ENCODE measurements at regions not wholly inside any gene's neighbourhood (a gene's known extent, or its start where the extent isn't known, plus 50 kb on each side); places are given as distances from the start of the nearest gene placed in this dataset.
A peak's percentile ranks its signal among the peaks of the same experiment; 100 is the strongest.

GRCh38 chr5:122715095-122715494, 59.8 kb upstream of the SNX2 start:
- no peaks in the 10 kb centered on the region for H3K27me3 ChIP-seq (ENCODE audit: insufficient read depth, low read length)
- no peaks in the 10 kb centered on the region for H3K36me3 ChIP-seq (ENCODE audit: insufficient read depth, low read length)
- H3K4me1 ChIP-seq (ENCODE audit: control insufficient read depth, insufficient read depth, low read length, unreplicated experiment): peaks cover 10% of the 10 kb centered on the region
- H2AFZ ChIP-seq (ENCODE audit: low read length, unreplicated experiment): no peak overlapping the region
- no peaks in the 10 kb centered on the region for H3K79me2 ChIP-seq (ENCODE audit: control insufficient read depth, insufficient read depth, low read length, unreplicated experiment)
- no peak overlapping the region for H3K4me3 ChIP-seq (ENCODE audit: low read depth, low read length)
- H3K27ac ChIP-seq (ENCODE audit: low read depth, low read length): no peak overlapping the region

- Histone ChIP-seq H3K36me3 (ENCODE audit: insufficient read depth, low read length) (no peaks in the 10 kb centered on the region), H2AFZ (ENCODE audit: low read length, unreplicated experiment) (no peak overlapping the region), H3K4me3 (ENCODE audit: low read depth, low read length) (no peak overlapping the region), H3K27ac (ENCODE audit: low read depth, low read length) (no peak overlapping the region), H3K27me3 (ENCODE audit: insufficient read depth, low read length) (no peaks in the 10 kb centered on the region), H3K4me1 (ENCODE audit: control insufficient read depth, insufficient read depth, low read length, unreplicated experiment) (peaks cover 14% of the 10 kb centered on the region), H3K79me2 (ENCODE audit: control insufficient read depth, insufficient read depth, low read length, unreplicated experiment) (no peaks in the 10 kb centered on the region)
These were observed 56.3 kb upstream of the SNX2 start for GRCh38 chr5:122718611-122719010.

- H2AFZ ChIP-seq (ENCODE audit: low read length, unreplicated experiment): no peak overlapping the region
- H3K4me3 ChIP-seq (ENCODE audit: low read depth, low read length): no peak overlapping the region
- no peak overlapping the region for H3K27ac ChIP-seq (ENCODE audit: low read depth, low read length)
- H3K36me3 ChIP-seq (ENCODE audit: insufficient read depth, low read length): no peaks in the 10 kb centered on the region
- peaks cover 16% of the 10 kb centered on the region for H3K4me1 ChIP-seq (ENCODE audit: control insufficient read depth, insufficient read depth, low read length, unreplicated experiment)
- no peaks in the 10 kb centered on the region for H3K79me2 ChIP-seq (ENCODE audit: control insufficient read depth, insufficient read depth, low read length, unreplicated experiment)
- H3K27me3 ChIP-seq (ENCODE audit: insufficient read depth, low read length): no peaks in the 10 kb centered on the region
These were observed 54.7 kb upstream of the SNX2 start for GRCh38 chr5:122719991-122720746.

GRCh38 chr5:122721127-122721526, 53.8 kb upstream of the SNX2 start:
- H3K79me2 ChIP-seq (ENCODE audit: control insufficient read depth, insufficient read depth, low read length, unreplicated experiment): no peaks in the 10 kb centered on the region
- no peak overlapping the region for H3K27ac ChIP-seq (ENCODE audit: low read depth, low read length)
- no peak overlapping the region for H2AFZ ChIP-seq (ENCODE audit: low read length, unreplicated experiment)
- H3K4me1 ChIP-seq (ENCODE audit: control insufficient read depth, insufficient read depth, low read length, unreplicated experiment): peaks cover 13% of the 10 kb centered on the region
- H3K27me3 ChIP-seq (ENCODE audit: insufficient read depth, low read length): no peaks in the 10 kb centered on the region
- H3K4me3 ChIP-seq (ENCODE audit: low read depth, low read length): no peak overlapping the region
- no peaks in the 10 kb centered on the region for H3K36me3 ChIP-seq (ENCODE audit: insufficient read depth, low read length)

- Histone ChIP-seq H3K79me2 (ENCODE audit: control insufficient read depth, insufficient read depth, low read length, unreplicated experiment) (no peaks in the 10 kb centered on the region), H3K36me3 (ENCODE audit: insufficient read depth, low read length) (no peaks in the 10 kb centered on the region), H3K27me3 (ENCODE audit: insufficient read depth, low read length) (no peaks in the 10 kb centered on the region), H3K27ac (ENCODE audit: low read depth, low read length) (no peak overlapping the region), H2AFZ (ENCODE audit: low read length, unreplicated experiment) (no peak overlapping the region), H3K4me3 (ENCODE audit: low read depth, low read length) (no peak overlapping the region), H3K4me1 (ENCODE audit: control insufficient read depth, insufficient read depth, low read length, unreplicated experiment) (peaks cover 18% of the 10 kb centered on the region)
These were observed 52.5 kb upstream of the SNX2 start for GRCh38 chr5:122722341-122722740.

GRCh38 chr5:122723606-122724352, 51.1 kb upstream of the SNX2 start:
- Histone ChIP-seq H2AFZ (ENCODE audit: low read length, unreplicated experiment) (peak overlapping the region; percentile 90), H3K27ac (ENCODE audit: low read depth, low read length) (peak overlapping the region; percentile 61), H3K27me3 (ENCODE audit: insufficient read depth, low read length) (no peaks in the 10 kb centered on the region), H3K79me2 (ENCODE audit: control insufficient read depth, insufficient read depth, low read length, unreplicated experiment) (no peaks in the 10 kb centered on the region), H3K36me3 (ENCODE audit: insufficient read depth, low read length) (no peaks in the 10 kb centered on the region), H3K4me3 (ENCODE audit: low read depth, low read length) (peak overlapping the region; percentile 49), H3K4me1 (ENCODE audit: control insufficient read depth, insufficient read depth, low read length, unreplicated experiment) (peaks cover 25% of the 10 kb centered on the region)
